ENCODE measurements at regions not wholly inside any gene's neighbourhood (a gene's known extent, or its start where the extent isn't known, plus 50 kb on each side); places are given as distances from the start of the nearest gene placed in this dataset.

GRCh38 chr5:127236254-127236653, 54.3 kb upstream of the MEGF10 start:
- Histone ChIP-seq H3K9me3 (no peaks in the 10 kb centered on the region), H3K27me3 (replicated peaks; ENCODE audit: insufficient read depth) (no peaks in the 10 kb centered on the region), H3K36me3 (no peaks in the 10 kb centered on the region), H3K27ac (no peak overlapping the region), H3K4me3 (no peak overlapping the region), H3K4me1 (ENCODE audit: control insufficient read depth in 1 of 2, low read depth in 2 of 2) (no peaks in the 10 kb centered on the region)
- DNase-seq (ENCODE audit: low spot score) (no peak), ATAC-seq (ENCODE audit: insufficient number of reproducible peaks, low FRiP score, low read depth) (no peak)
- no peak for TF ChIP-seq CTCF (IDR thresholded peaks at IDR 0.05)

All from thoracic aorta (tissue), 2 donors.